ENCODE measurements at regions not wholly inside any gene's neighbourhood (a gene's known extent, or its start where the extent isn't known, plus 50 kb on each side); places are given as distances from the start of the nearest gene placed in this dataset.
A peak's percentile ranks its signal among the peaks of the same experiment; 100 is the strongest.

DNA sequence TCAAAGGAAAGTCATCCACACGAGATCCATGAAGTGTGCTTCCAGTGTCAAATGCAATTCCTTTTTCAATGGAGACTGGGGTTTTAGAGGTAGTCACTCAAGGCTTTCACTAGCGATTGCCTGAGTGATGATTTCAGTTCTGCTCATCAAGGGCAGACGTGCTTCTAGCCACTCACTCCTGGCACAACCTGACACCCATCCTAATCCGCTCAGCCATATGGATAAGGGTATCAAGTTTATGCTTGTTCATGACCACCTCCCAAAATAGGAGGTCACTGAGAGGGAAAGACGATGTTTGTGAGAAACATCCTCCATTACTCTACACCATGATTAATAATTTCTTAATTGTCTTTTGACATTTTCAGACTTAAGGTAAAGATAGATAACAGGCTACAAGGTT is 91.3 kb upstream of the HEY2 start:
- no peak for DNase-seq (ENCODE audit: low read depth)

DNA sequence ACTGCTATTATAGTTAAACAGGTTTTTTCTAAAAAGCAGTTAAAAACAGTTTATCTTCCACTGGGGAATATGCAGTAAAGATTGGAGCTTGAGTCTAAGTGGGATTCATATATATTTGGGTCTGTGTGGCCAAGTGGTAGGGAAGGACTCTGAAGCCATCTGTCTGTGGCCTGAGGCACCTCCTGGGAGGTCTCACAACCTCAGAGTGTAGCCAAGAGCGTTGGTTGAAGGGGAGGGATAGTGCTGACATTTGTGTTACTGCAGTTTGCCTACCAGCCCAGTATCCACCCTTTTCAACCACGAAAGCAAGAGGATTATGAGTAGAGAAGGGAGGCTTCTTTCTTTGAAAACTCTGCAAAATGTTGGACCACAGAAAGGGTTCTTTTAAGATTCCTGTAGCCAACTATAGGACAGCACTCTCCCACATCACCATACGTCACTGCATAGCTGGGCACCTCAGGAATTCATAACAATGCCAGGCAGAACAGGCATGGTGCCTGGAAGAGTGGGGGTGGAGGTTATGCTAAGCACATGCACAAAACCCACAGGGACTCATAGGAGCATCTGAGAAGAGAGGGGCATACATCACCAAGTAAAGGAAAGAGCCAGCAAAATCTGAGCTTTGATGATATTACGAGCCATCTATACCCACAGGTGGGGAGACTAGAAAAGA is 90.5 kb upstream of the HEY2 start:
- peak; percentile 11 for DNase-seq (ENCODE audit: low read depth)

DNA sequence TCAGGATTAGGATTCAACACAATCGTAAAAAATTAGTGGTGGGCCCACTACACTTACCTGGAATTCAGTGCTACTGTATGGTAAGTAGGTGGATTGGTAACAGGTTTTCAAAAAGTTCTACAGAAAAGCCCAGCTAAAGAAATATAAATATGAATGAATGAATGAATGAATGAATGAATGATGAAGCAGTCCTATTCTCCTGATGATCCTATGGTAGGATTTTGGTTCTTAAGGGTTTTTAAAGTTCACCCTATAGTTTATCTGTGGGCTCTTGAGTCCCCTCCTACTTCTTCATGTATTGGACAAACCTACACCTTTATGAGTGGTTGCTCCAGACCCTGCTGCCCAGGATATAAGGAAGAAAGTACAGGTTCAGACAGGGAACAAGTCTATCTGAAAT is 89.5 kb upstream of the HEY2 start:
- no peak for DNase-seq (ENCODE audit: low read depth)

DNA sequence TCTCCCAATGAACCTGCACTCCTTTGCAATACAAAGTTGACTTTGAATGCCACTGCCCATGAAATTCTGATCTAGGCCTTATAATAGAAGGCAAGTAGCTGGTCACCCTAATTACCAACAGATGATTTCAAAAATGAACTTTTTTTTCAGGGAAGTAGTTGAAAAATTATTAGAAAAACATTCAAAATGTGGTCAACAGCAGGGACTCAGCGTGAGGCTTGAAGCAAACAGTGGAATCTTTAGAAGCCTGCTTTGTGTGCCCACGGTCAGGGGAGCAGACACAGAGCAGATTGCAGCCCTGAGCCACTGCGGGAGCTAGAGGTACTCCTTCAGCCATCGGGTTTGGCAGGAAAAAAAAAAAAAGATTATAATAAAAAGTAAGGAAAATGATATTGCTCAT is 87.1 kb upstream of the HEY2 start:
- DNase-seq (ENCODE audit: low read depth): no peak

DNA sequence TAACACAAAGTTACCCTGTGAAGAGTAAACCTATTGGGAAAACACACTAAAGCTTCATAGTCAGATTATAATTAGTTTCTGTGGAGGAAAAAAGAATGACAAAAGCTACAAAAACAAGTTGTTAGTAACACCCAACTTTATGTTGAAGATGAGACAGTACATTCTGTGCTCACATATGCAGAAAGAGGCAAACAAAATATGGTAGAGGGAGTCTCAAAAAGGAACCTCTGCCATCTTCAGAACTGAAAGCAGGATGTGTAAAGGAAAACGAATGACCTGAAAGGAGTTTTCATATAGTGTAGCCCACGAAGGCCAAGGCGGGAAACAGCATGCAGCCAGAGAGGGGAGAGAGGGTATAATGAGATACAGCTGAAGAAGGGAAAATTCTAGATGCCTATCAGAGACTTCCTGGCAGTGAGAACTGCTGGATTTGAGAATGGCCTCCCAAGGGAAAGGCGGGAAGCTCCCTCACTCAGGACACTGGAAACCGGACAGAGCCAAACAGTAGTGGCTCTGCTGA is 84.1 kb upstream of the HEY2 start:
- no peak for DNase-seq (ENCODE audit: low read depth)

DNA sequence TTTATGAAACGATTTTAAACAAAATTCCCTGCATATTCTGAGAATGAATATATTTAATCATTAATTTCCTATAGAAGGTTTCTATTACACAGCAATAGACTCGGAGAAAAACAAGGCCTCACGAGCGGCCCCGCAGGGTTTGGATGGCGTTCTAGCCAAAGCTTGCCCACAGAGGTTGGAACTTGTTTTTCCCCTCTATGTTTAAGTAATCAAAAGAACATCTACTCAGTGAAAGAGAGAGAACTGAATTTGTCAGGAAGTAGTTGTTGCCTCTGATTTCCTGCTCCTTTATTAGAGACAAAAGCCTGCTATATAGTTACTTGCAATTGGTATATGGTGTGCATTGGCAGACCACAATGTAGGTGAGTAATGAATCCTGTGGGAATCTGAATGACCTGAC is 82.1 kb upstream of the HEY2 start:
- no peak for DNase-seq (ENCODE audit: low read depth)

DNA sequence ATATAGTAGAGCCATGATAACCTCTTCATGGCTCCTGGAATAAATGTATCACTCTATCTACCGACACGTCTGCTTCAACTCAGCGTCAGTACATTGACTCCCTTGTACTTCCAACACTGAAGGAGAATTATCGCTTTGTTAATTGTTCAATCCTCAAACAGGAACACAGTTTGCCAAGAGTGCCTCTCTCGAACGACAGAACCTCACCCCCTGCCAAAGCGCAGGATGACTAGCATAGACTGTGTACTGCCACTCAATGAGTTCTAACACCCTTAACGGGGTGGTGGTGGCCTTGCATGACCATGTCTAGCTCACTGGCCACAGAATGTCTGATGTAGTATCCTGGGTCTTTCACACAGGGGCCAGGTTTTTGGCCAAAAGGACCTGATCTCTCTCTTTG is 81.4 kb upstream of the HEY2 start:
- no peak for DNase-seq (ENCODE audit: low read depth)

DNA sequence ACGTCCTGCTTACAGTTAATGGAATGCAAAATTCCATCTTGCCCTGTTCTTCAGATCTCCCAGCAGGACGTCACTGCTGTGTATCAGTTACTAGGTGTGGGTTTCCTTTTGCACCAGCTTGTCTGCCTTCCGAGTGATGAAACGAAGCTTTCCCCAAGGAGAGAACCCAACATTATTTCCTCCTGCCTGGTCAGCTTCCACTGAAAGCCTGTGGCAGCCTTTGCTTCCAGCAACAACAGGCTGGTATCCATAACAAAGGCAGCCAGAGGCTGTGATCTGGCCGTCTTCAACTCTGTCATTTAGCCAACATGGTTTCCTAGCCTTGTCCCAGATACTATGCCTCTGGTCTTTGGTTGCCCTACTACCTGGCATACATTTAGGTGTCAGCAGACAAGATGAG is 78.9 kb upstream of the HEY2 start:
- DNase-seq (ENCODE audit: low read depth): no peak

DNA sequence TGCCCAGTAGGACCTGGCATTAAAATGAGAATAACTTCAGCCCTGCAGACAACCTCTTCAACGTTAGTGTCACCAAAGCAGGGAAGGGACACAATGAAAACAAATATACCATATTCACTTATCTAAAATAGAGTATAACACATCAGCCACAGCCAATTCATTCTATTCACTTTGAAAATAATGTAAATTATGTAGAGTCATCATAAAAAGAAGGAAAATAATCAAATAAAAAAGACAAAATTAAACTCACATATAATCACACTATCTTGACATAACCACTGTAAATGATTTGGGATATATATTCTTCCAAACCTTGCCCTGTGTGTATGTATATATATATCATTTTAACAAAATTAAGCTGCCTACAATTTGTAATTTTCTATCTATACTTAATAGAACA is 78.1 kb upstream of the HEY2 start:
- DNase-seq (ENCODE audit: low read depth): no peak

DNA sequence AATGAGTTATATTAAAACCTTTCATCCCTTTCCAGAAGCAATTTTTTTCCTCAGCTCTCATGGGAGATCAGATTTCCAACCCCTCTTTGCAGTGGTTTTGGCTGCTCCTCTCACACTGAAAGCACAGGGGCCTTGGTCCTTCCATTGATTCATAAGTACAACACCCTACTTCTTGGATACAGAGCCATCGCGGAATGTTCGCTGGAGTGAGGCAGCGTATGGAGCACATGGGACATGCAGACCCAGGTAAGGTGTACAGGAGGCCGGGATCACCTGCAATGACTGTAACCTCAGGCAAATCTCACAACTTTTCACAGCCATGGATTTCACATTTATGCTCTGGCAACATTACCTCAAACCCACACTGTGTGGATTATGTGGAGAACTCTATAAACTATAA is 75.2 kb upstream of the HEY2 start:
- no peak for DNase-seq (ENCODE audit: low read depth)

DNA sequence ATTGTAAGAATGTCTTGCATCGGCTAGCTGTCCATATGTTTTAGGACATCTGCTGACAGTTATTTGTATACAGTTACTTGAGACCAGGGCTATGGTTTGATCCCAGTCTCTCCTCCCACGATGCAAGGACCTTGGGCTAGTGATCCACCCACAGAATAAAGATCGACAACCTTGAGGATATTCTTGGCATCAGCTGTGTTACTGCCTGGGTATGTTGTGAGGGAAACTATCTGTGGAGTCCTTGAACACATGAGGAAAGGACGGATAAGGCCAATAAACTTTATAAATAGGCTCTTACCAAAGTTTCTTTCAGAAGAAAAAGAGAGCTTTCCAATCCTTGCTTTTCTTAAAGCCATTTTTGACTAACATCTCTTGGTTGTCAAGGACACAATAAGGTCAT is 70.8 kb upstream of the HEY2 start:
- DNase-seq (ENCODE audit: low read depth): no peak

DNA sequence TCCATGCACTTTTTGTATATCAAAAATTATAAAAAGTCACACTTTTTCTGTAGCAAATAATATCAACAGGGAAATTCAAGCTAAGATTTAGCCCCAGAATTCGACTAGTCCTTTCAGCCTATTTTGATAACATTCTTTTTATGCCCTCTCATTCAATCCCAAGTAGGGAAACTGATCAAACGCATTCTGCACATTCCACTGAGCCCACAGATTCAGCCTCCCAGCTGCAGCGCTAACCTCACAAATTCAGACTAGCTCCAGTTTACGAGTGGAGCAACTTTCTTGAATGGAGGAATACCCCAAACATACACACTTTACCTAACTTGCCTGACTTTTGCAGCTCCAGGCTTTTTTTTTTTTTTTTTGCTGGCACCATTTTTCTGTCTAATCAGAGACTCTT is 70.3 kb upstream of the HEY2 start:
- no peak for DNase-seq (ENCODE audit: low read depth)

DNA sequence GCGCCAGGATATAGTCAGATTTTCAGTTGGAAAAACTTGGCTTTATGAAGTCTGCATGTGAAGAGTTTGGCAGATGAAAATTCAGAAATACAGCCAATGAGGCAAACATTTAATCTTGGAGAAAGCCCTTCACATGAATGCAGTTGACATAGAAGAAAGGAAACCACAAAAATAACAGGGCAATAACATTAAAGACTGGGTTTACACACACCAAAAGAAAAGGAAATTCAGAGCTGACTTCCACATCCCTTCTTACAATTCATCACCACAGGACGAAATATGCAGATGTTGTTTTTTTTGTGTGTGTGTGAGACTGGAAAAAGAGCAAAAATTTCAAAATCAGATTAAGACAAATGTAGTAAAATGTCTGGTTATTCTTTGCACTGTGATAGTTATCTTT is 69.8 kb upstream of the HEY2 start:
- no peak for DNase-seq (ENCODE audit: low read depth)

DNA sequence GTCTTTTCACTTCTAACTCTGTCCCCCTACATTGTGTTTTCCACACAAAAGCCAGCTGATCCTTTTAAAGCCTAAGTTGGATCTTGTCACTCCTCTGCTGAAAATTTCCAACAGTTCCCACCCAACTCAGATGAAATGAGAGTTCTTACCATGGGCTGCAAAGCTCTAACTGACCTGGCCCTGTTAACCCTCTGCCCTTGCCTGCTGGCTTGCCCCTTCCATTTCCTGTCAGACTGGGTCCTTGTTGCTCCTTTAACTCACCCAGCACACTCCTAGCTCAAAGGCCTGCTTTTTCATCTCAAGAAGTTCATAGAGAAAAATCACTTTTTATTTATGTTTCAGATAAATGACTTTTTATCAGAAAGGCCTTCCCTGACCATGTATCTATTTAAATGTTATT is 66.5 kb upstream of the HEY2 start:
- no peak for DNase-seq (ENCODE audit: low read depth)

DNA sequence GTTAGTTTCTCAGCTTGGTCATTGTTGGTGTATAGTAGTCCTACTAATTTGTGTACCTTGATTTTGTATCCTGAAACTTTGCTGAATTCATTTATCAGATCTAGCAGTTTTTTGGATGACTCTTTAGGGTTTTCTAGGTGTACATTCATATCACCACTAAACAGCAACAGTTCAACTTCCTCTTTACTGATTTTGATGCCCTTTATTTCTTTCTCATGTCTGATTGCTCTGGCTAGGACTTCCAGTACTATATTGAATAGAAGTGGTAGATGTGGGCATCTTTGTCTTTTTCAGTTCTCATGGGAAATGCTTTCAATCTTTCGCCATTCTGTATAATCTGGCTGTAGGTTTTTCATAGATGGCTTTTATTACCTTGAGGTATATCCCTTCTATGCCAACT is 61.3 kb upstream of the HEY2 start:
- DNase-seq (ENCODE audit: low read depth): no peak

DNA sequence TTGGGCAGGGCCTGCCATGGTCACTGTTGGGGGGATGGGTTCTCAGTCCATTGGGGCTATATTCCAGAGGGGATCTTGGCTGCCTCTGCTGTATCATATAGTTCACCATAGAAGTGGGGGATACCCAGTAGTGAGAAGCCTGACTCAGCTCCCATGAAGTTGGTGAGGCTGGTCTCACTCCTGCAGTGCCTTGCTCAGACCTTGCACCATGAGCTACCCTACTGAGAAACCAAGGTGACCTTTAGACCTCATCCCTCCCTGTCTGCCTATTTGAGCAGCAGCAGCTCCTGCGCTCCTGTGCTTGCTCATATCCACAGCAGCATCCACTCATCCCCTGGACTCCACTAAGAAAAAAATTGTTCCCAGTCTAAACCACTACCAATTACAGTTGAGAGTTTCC is 56.0 kb upstream of the HEY2 start:
- no peak for DNase-seq (ENCODE audit: low read depth)

DNA sequence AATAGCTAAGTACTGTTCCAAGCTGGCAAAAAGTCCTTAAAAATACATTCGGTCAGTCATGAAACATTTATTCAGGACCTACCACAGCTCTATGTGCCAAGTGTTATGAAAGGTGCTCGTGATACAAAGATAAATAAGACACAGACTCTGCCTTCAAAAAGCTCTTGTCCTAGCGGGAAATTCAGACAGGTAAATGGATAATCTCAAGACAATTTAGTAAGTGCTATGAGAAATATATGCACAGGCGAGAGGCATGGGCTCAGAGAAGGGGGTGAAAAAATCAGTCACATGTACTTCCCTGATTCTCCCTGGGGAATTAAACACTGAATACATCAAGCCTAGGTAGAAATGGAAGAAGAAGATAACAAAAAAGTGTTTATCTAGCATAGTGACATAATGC is 49.8 kb upstream of the HEY2 start:
- no peak for DNase-seq (ENCODE audit: low read depth)

Measured in HS-5 (cell line).